B cell (primary cell): ENCODE measurements at regions not wholly inside any gene's neighbourhood (a gene's known extent, or its start where the extent isn't known, plus 50 kb on each side); places are given as distances from the start of the nearest gene placed in this dataset.

ENCODE experiments used
- ATAC-seq: fragments of 200-7000 bp; cut with Tn5 transposase; one replicate; pipeline ENCODE4 v1.10.0; 2021; ENCODE audit warnings: low read depth, mild to moderate bottlenecking, moderate number of reproducible peaks, moderate library complexity
- CTCF ChIA-PET: fragments of 350-600 bp; sonication (Branson Sonifier 250); formaldehyde crosslinking; loops from one replicate; lab custom pipeline; 2021; ENCODE audit warnings: antibody characterized with exemption, inconsistent platforms; lab: Charles Lee
- POLR2A ChIA-PET: fragments of 350-600 bp; sonication (Branson Sonifier 250); formaldehyde crosslinking; loops from one replicate; lab custom pipeline; 2021; ENCODE audit warnings: antibody characterized with exemption; lab: Charles Lee
- DNase-seq: peaks from one replicate; pipeline ENCODE4 v3.0.0; 2013
- H2AFZ ChIP-seq: 2 replicates; pipeline ENCODE4 v1.6.1; 2012; ENCODE audit warnings: mild to moderate bottlenecking, low read depth, low read length; ENCODE audit not compliant: insufficient read depth, poor library complexity, severe bottlenecking
- H3K27ac ChIP-seq, 2 donors: 1 replicate in 1 of 2; 2 replicates in 1 of 2; pipeline ENCODE4 v1.5.1; 2012 to 2013; ENCODE audit warnings: low read length in 2 of 2, mild to moderate bottlenecking in 2 of 2, moderate library complexity in 1 of 2
- H3K27me3 ChIP-seq, 4 experiments: fragments of 200-600 bp in 1 of 4; sonication (generic) in 1 of 4; replicated peaks in 1 of 4; 1 replicate in 2 of 4; 2 replicates in 2 of 4; pipeline versions ENCODE4 v1.6.1 to v1.7.0; 2013 to 2016; ENCODE audit warnings: low read length in 3 of 4, mild to moderate bottlenecking in 2 of 4, mixed read lengths in 1 of 4, moderate library complexity in 1 of 4; ENCODE audit not compliant: insufficient read depth in 4 of 4, control insufficient read depth in 3 of 4; ENCODE audit errors: control extremely low read depth in 1 of 4
- H3K36me3 ChIP-seq, 2 experiments: replicated peaks in 1 of 2; 1 replicate in 1 of 2; 2 replicates in 1 of 2; pipeline versions ENCODE4 v1.6.1 to v1.7.1; 2013; ENCODE audit warnings: low read length in 1 of 2; ENCODE audit not compliant: insufficient read depth in 2 of 2, control insufficient read depth in 1 of 2; ENCODE audit errors: control extremely low read depth in 1 of 2, extremely low read depth in 1 of 2
- H3K4me1 ChIP-seq, 2 donors: fragments of 200-600 bp in 1 of 2; sonication (generic) in 1 of 2; 1 replicate in 1 of 2; 2 replicates in 1 of 2; pipeline versions ENCODE4 v1.5.1 to v1.6.1; 2013 to 2017; ENCODE audit warnings: low read length in 2 of 2; ENCODE audit not compliant: control insufficient read depth in 2 of 2, insufficient read depth in 2 of 2
- H3K4me2 ChIP-seq: replicated peaks from 2 replicates; pipeline ENCODE3; 2012; ENCODE audit warnings: mild to moderate bottlenecking, low read depth, low read length; ENCODE audit not compliant: poor library complexity, severe bottlenecking
- H3K4me3 ChIP-seq, 5 experiments: fragments of 200-600 bp in 1 of 5; sonication (generic) in 1 of 5; 1 replicate in 3 of 5; 2 replicates in 2 of 5; pipeline versions ENCODE4 v1.5.1 to v1.7.0; 2011 to 2016; ENCODE audit warnings: low read length in 4 of 5, mild to moderate bottlenecking in 4 of 5, low read depth in 2 of 5, control low read depth in 1 of 5, moderate library complexity in 1 of 5; ENCODE audit not compliant: insufficient read depth in 1 of 5; ENCODE audit errors: control extremely low read depth in 1 of 5, extremely low read depth in 1 of 5
- H3K79me2 ChIP-seq: fragments of 200-600 bp; sonication (generic); one replicate; pipeline ENCODE4 v1.6.0; 2016; ENCODE audit warnings: low read length; ENCODE audit not compliant: control insufficient read depth, insufficient read depth
- H3K9ac ChIP-seq: fragments of 200-600 bp; sonication (generic); 2 replicates; pipeline ENCODE4 v1.6.1; 2017; ENCODE audit warnings: mild to moderate bottlenecking, low read length, moderate library complexity
- H3K9me3 ChIP-seq, 3 donors: one replicate each; pipeline versions ENCODE4 v1.6.1 to v1.7.1; 2013; ENCODE audit warnings: low read length in 2 of 3; ENCODE audit not compliant: control insufficient read depth in 2 of 3, insufficient read depth in 1 of 3; ENCODE audit errors: control extremely low read depth in 1 of 3
- H4K20me1 ChIP-seq: 2 replicates; pipeline ENCODE4 v1.6.0; 2012; ENCODE audit warnings: mild to moderate bottlenecking, low read length; ENCODE audit not compliant: insufficient read depth, control insufficient read depth, poor library complexity, severe bottlenecking
- H3K27ac Mint-ChIP-seq: one replicate; pipeline ENCODE4 v1.8.0; 2021; ENCODE audit warnings: mixed read lengths
- H3K27me3 Mint-ChIP-seq: one replicate; pipeline ENCODE4 v1.8.0; 2021; ENCODE audit warnings: mixed read lengths
- H3K4me1 Mint-ChIP-seq: one replicate; pipeline ENCODE4 v1.8.0; 2021; ENCODE audit warnings: mixed read lengths
- H3K4me3 Mint-ChIP-seq: one replicate; pipeline ENCODE4 v1.8.0; 2021; ENCODE audit warnings: mixed read lengths
- H3K9me3 Mint-ChIP-seq: one replicate; pipeline ENCODE4 v1.8.0; 2022; ENCODE audit warnings: mixed read lengths; ENCODE audit not compliant: insufficient read depth
- EZH2 ChIP-seq: IDR thresholded peaks from 2 replicates; pipeline ENCODE4 v1.6.1; 2012; ENCODE audit warnings: borderline replicate concordance, low read depth, mild to moderate bottlenecking, moderate library complexity, low read length; ENCODE audit not compliant: insufficient read depth, poor library complexity, severe bottlenecking
- WGBS: methylation state at CpG from one replicate; pipeline ENCODE4 v1.1.5; 2013; ENCODE audit warnings: missing lambda C conversion rate; ENCODE audit not compliant: insufficient coverage; 5-methylcytosine and 5-hydroxymethylcytosine counted together
- intact Hi-C: fragments of 100-400 bp; cut with micrococcal nuclease; formaldehyde crosslinking; loops from one replicate; pipeline ENCODE4 v1.10.0; 2022
- TF ChIP-seq, protein P1 (sequence below): fragments of 200-600 bp; IDR thresholded peaks from one replicate; pipeline ENCODE4 v1.8.0; 2022; ENCODE audit warnings: antibody characterized with exemption, mild to moderate bottlenecking

DNA sequence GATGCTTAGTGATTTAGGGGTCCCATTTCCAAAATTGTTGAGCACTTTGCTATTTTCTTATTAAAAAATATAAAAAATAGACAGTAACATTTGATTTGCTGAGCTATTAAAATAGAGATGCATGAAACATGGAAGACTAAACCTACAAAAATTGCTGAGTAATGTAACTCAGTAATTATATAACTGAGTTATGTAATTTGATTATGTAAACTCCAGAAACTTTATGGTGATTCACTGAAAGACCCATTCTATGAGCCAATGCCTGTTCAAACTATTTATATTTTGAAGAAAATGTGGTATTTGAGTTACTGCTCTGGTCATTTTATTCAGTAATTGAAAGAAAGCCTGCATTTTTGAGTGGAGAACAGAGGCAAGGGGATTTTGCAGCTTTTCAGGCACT, 1221.5 kb upstream of the ALCAM start:
- no peak overlapping the region for H2AFZ ChIP-seq
- CTCF ChIA-PET, result no interaction called here

DNA sequence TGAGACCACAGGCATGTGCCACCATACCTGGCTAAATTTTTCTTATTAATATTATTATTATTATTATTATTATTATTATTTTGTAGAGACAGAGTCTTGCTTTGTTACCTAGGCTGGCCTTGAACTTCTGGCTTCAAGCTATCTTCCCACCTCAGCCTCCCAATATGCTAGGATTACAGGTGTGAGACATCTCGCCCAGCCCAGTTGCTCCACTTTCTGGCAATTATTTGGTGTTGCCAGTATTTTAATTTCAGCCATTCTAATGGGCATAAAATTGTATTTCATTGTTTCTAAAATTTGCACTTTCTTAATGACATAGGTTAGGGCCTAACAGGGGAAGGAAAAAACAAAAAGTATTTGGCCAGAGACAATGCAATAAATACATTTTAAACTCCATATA, 1217.6 kb upstream of the ALCAM start:
- no peak overlapping the region for H3K4me3 Mint-ChIP-seq
- no peak overlapping the region for H3K27ac Mint-ChIP-seq
- Histone ChIP-seq H2AFZ (no peak overlapping the region), H3K4me2 (no peak overlapping the region), H3K9me3 (no peaks in the 10 kb centered on the region), H3K27me3 (no peaks in the 10 kb centered on the region), H3K79me2 (no peaks in the 10 kb centered on the region), H3K4me3 (no peak overlapping the region), H3K36me3 (no peaks in the 10 kb centered on the region), H3K4me1 (no peaks in the 10 kb centered on the region), H4K20me1 (no peaks in the 10 kb centered on the region), H3K9ac (no peak overlapping the region), H3K27ac (no peak overlapping the region)
- intact Hi-C loops, result no loop called here
- H3K9me3 Mint-ChIP-seq, result no peaks in the 10 kb centered on the region
- POLR2A ChIA-PET, result no interaction called here
- DNase-seq (no peak), ATAC-seq (no peak)
- no peaks in the 10 kb centered on the region for H3K4me1 Mint-ChIP-seq
- no CpG with 5 or more reads among the region's 1 CpG for WGBS
- CTCF ChIA-PET, result interaction anchor here (0.6 kb wide), 1 partner anchor 916 kb away, joined by 3 read pairs; no protein-coding TSS in a partner anchor
- H3K27me3 Mint-ChIP-seq, result no peaks in the 10 kb centered on the region
- TF ChIP-seq EZH2, result no peak
- TF ChIP-seq, protein P1, sequence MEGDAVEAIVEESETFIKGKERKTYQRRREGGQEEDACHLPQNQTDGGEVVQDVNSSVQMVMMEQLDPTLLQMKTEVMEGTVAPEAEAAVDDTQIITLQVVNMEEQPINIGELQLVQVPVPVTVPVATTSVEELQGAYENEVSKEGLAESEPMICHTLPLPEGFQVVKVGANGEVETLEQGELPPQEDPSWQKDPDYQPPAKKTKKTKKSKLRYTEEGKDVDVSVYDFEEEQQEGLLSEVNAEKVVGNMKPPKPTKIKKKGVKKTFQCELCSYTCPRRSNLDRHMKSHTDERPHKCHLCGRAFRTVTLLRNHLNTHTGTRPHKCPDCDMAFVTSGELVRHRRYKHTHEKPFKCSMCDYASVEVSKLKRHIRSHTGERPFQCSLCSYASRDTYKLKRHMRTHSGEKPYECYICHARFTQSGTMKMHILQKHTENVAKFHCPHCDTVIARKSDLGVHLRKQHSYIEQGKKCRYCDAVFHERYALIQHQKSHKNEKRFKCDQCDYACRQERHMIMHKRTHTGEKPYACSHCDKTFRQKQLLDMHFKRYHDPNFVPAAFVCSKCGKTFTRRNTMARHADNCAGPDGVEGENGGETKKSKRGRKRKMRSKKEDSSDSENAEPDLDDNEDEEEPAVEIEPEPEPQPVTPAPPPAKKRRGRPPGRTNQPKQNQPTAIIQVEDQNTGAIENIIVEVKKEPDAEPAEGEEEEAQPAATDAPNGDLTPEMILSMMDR, result no peak

More for the DNA sequence above, 1221.5 kb upstream of the ALCAM start:
- DNase-seq (no peak), ATAC-seq (no peak)
- no peak overlapping the region for H3K4me3 Mint-ChIP-seq
- no peak for TF ChIP-seq EZH2
- TF ChIP-seq, protein P1, result no peak
- intact Hi-C loops, result no loop called here
- H3K4me3 ChIP-seq, result no peak overlapping the region
- no peaks in the 10 kb centered on the region for H3K36me3 ChIP-seq
- POLR2A ChIA-PET, result no interaction called here
- no peak overlapping the region for H3K9ac ChIP-seq
- no peaks in the 10 kb centered on the region for H3K4me1 Mint-ChIP-seq
- H3K4me1 ChIP-seq, result no peaks in the 10 kb centered on the region
- H3K27me3 Mint-ChIP-seq, result no peaks in the 10 kb centered on the region
- no peak overlapping the region for H3K27ac ChIP-seq
- no peaks in the 10 kb centered on the region for H4K20me1 ChIP-seq
- no peaks in the 10 kb centered on the region for H3K27me3 ChIP-seq
- no peak overlapping the region for H3K27ac Mint-ChIP-seq
- H3K9me3 ChIP-seq, result no peaks in the 10 kb centered on the region
- H3K9me3 Mint-ChIP-seq, result no peaks in the 10 kb centered on the region
- H3K79me2 ChIP-seq, result no peaks in the 10 kb centered on the region
- no peak overlapping the region for H3K4me2 ChIP-seq
